Mucosa of descending colon (tissue), 3 donors: ENCODE measurements at regions not wholly inside any gene's neighbourhood (a gene's known extent, or its start where the extent isn't known, plus 50 kb on each side); places are given as distances from the start of the nearest gene placed in this dataset.

Experiments used
- ATAC-seq: fragments of 200-7000 bp; cut with Tn5 transposase; one replicate; pipeline ENCODE4 v1.9.1; 2020; ENCODE audit warnings: mild to moderate bottlenecking, moderate library complexity
- DNase-seq, 3 donors: peaks; one replicate each; pipeline ENCODE4 v3.0.0-alpha.2; 2020
- H3K36me3 ChIP-seq: fragments of 200-600 bp; one replicate; pipeline ENCODE4 v1.8.0; 2021; ENCODE audit warnings: low read depth, mild to moderate bottlenecking
- H3K4me1 ChIP-seq: fragments of 200-600 bp; one replicate; pipeline ENCODE4 v1.8.0; 2021; ENCODE audit warnings: low read depth, mild to moderate bottlenecking
- H3K4me3 ChIP-seq: fragments of 200-600 bp; one replicate; pipeline ENCODE4 v1.8.0; 2021; ENCODE audit warnings: mild to moderate bottlenecking
- H3K9me3 ChIP-seq: fragments of 200-600 bp; one replicate; pipeline ENCODE4 v1.8.0; 2021; ENCODE audit warnings: mild to moderate bottlenecking
- CTCF ChIP-seq: fragments of 200-600 bp; IDR thresholded peaks from one replicate; pipeline ENCODE4 v1.8.0; 2022; ENCODE audit warnings: antibody characterized with exemption, mild to moderate bottlenecking
- intact Hi-C, 2 donors: fragments of 100-400 bp; cut with DNase I in 1 of 2; cut with micrococcal nuclease in 1 of 2; formaldehyde crosslinking; loops; one replicate each; pipeline versions ENCODE4 v1.11.0 to v1.11.1; 2022; cut with DNase I, micrococcal nuclease
- donor health status: DM: no; HTN: no; CAD: no; lungs with moderate emphysema.
- donor health status: DM: no; HTN: no; CAD: no.
- donor health status: DM: no; HTN: yes; CAD: no.

DNA sequence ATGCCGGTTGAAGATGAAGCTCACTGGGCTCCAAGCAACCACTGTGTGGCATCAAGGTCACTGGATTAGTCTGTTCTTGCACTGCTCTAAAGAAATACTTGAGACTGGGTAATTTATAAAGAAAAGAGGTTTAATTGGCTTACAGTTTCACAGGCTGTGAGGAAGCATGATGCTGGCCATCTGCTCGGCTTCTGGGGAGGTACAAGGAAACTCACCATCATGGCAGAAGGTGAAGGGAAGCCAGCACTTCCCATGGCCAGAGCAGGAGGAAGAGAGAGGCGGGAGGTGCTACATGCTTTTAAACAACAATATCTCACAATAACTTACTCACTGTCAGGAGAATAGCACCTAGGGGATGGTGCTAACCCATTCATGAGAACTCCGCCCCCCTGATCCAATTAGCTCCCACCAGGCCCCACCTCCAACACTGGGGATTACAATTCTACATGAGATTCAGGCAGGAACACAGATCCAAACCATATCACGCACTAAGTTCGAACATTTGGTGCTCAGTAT lies 109.7 kb upstream of the MGAT5 start:
- TF ChIP-seq CTCF, result no peak
- intact Hi-C loops, result no loop called here
- Histone ChIP-seq H3K9me3 (no peaks in the 10 kb centered on the region), H3K36me3 (no peaks in the 10 kb centered on the region), H3K4me1 (peaks cover 32% of the 10 kb centered on the region), H3K4me3 (no peak overlapping the region)
- no peak for DNase-seq
- no peak for ATAC-seq

GRCh38 chr2:134144651-134145050 lies 109.2 kb upstream of the MGAT5 start:
- TF ChIP-seq CTCF, result no peak
- DNase-seq (no peak), ATAC-seq (no peak)
- Histone ChIP-seq H3K9me3 (no peaks in the 10 kb centered on the region), H3K36me3 (no peaks in the 10 kb centered on the region), H3K4me3 (no peak overlapping the region), H3K4me1 (peaks cover 27% of the 10 kb centered on the region)
- intact Hi-C loops, result no loop called here

GRCh38 chr2:134145519-134145918 lies 108.4 kb upstream of the MGAT5 start:
- Histone ChIP-seq H3K4me1 (peaks cover 22% of the 10 kb centered on the region), H3K9me3 (no peaks in the 10 kb centered on the region), H3K36me3 (no peaks in the 10 kb centered on the region), H3K4me3 (no peak overlapping the region)
- DNase-seq, result no peak
- intact Hi-C loops, result no loop called here
- TF ChIP-seq CTCF, result no peak
- no peak for ATAC-seq

- no peak overlapping the region for H3K4me3 ChIP-seq
- TF ChIP-seq CTCF, result no peak
- ATAC-seq (no peak), DNase-seq (no peak)
- intact Hi-C loops, result no loop called here
- peaks cover 16% of the 10 kb centered on the region for H3K4me1 ChIP-seq
- H3K36me3 ChIP-seq, result no peaks in the 10 kb centered on the region
- H3K9me3 ChIP-seq, result no peaks in the 10 kb centered on the region
Measured at GRCh38 chr2:134146161-134146560, 107.7 kb upstream of the MGAT5 start.

- Histone ChIP-seq H3K9me3 (no peaks in the 10 kb centered on the region), H3K4me3 (no peak overlapping the region), H3K36me3 (no peaks in the 10 kb centered on the region), H3K4me1 (peaks cover 11% of the 10 kb centered on the region)
- ATAC-seq, result no peak
- intact Hi-C loops, result no loop called here
- DNase-seq, result no peak
- no peak for TF ChIP-seq CTCF
Measured at GRCh38 chr2:134146620-134147019, 107.3 kb upstream of the MGAT5 start.

- intact Hi-C loops, result no loop called here
- Histone ChIP-seq H3K4me3 (no peak overlapping the region), H3K4me1 (no peaks in the 10 kb centered on the region), H3K36me3 (no peaks in the 10 kb centered on the region), H3K9me3 (no peaks in the 10 kb centered on the region)
- ATAC-seq, result no peak
- TF ChIP-seq CTCF, result no peak
- DNase-seq, result no peak
Measured at GRCh38 chr2:134148172-134148571, 105.7 kb upstream of the MGAT5 start.
